ENCODE measurements at regions not wholly inside any gene's neighbourhood (a gene's known extent, or its start where the extent isn't known, plus 50 kb on each side); places are given as distances from the start of the nearest gene placed in this dataset.
A peak's percentile ranks its signal among the peaks of the same experiment; 100 is the strongest.

- intact Hi-C loops (cut with DNase I), result no loop called here
- TF ChIP-seq CTCF (IDR thresholded peaks at IDR 0.05) (no peak), POLR2AphosphoS5 (IDR thresholded peaks at IDR 0.05) (no peak), POLR2A (IDR thresholded peaks at IDR 0.05; ENCODE audit: low read depth) (no peak), EP300 (IDR thresholded peaks at IDR 0.05) (no peak)
These were observed 375.5 kb downstream of the VRK1 start for GRCh38 chr14:97172644-97173043.

GRCh38 chr14:97177016-97177415, 379.8 kb downstream of the VRK1 start:
- Histone ChIP-seq H3K36me3 (no peaks in the 10 kb centered on the region), H3K4me1 (no peaks in the 10 kb centered on the region), H3K4me3 (no peak overlapping the region), H3K9me3 (no peaks in the 10 kb centered on the region), H3K27me3 (peaks cover 0 to 17% (median 0%) of the 10 kb centered on the region in 4 donors), H3K27ac (replicated peaks in 1 of 4) (no peak overlapping the region)
- 77% methylated on average over 6 of the region's 6 CpGs for WGBS
- no peak for TF ChIP-seq EP300 (IDR thresholded peaks at IDR 0.05)
- TF ChIP-seq CTCF (IDR thresholded peaks at IDR 0.05), result no peak
- no peak for TF ChIP-seq POLR2AphosphoS5 (IDR thresholded peaks at IDR 0.05)
- TF ChIP-seq POLR2A (IDR thresholded peaks at IDR 0.05; ENCODE audit: low read depth), result no peak
- peak; percentile 85 for DNase-seq (ENCODE audit: extremely low spot score)
- intact Hi-C loops (cut with DNase I), result no loop called here

More at GRCh38 chr14:97172644-97173043, 375.5 kb downstream of the VRK1 start:
- Histone ChIP-seq H3K27me3 (peaks cover 0 to 15% (median 0%) of the 10 kb centered on the region in 4 donors), H3K9me3 (no peaks in the 10 kb centered on the region), H3K36me3 (no peaks in the 10 kb centered on the region), H3K4me1 (no peaks in the 10 kb centered on the region), H3K4me3 (no peak overlapping the region), H3K27ac (replicated peaks in 1 of 4) (no peak overlapping the region)
- peak; percentile 70 for DNase-seq (ENCODE audit: extremely low spot score)
- 87% methylated on average over 2 of the region's 2 CpGs for WGBS

GRCh38 chr14:97177635-97178034, 380.5 kb downstream of the VRK1 start:
- Histone ChIP-seq H3K4me3 (no peak overlapping the region), H3K9me3 (no peaks in the 10 kb centered on the region), H3K27ac (replicated peaks in 1 of 4) (no peak overlapping the region), H3K27me3 (peaks cover 0 to 17% (median 0%) of the 10 kb centered on the region in 4 donors), H3K36me3 (no peaks in the 10 kb centered on the region), H3K4me1 (no peaks in the 10 kb centered on the region)
- intact Hi-C loops (cut with DNase I), result no loop called here
- 73% methylated on average over 5 of the region's 5 CpGs for WGBS
- DNase-seq (ENCODE audit: extremely low spot score), result peak; percentile 78
- TF ChIP-seq EP300 (IDR thresholded peaks at IDR 0.05) (no peak), POLR2AphosphoS5 (IDR thresholded peaks at IDR 0.05) (no peak), CTCF (IDR thresholded peaks at IDR 0.05) (no peak), POLR2A (IDR thresholded peaks at IDR 0.05; ENCODE audit: low read depth) (no peak)

GRCh38 chr14:97178781-97179180, 381.6 kb downstream of the VRK1 start:
- TF ChIP-seq CTCF (IDR thresholded peaks at IDR 0.05) (no peak), EP300 (IDR thresholded peaks at IDR 0.05) (no peak), POLR2A (IDR thresholded peaks at IDR 0.05; ENCODE audit: low read depth) (no peak), POLR2AphosphoS5 (IDR thresholded peaks at IDR 0.05) (no peak)
- intact Hi-C loops (cut with DNase I), result no loop called here
- Histone ChIP-seq H3K9me3 (no peaks in the 10 kb centered on the region), H3K4me1 (no peaks in the 10 kb centered on the region), H3K27me3 (peaks cover 0 to 14% (median 0%) of the 10 kb centered on the region in 4 donors), H3K36me3 (no peaks in the 10 kb centered on the region), H3K27ac (replicated peaks in 1 of 4) (no peak overlapping the region), H3K4me3 (no peak overlapping the region)
- DNase-seq (ENCODE audit: extremely low spot score), result peak; percentile 68
- 61% methylated on average over 5 of the region's 5 CpGs for WGBS

GRCh38 chr14:97179573-97179972, 382.4 kb downstream of the VRK1 start:
- Histone ChIP-seq H3K4me1 (no peaks in the 10 kb centered on the region), H3K9me3 (no peaks in the 10 kb centered on the region), H3K27me3 (peaks cover 0 to 14% (median 0%) of the 10 kb centered on the region in 4 donors), H3K4me3 (no peak overlapping the region), H3K36me3 (no peaks in the 10 kb centered on the region), H3K27ac (replicated peaks in 1 of 4) (no peak overlapping the region)
- TF ChIP-seq POLR2AphosphoS5 (IDR thresholded peaks at IDR 0.05) (no peak), POLR2A (IDR thresholded peaks at IDR 0.05; ENCODE audit: low read depth) (no peak), EP300 (IDR thresholded peaks at IDR 0.05) (no peak), CTCF (IDR thresholded peaks at IDR 0.05) (no peak)
- 66% methylated on average over 3 of the region's 3 CpGs for WGBS
- DNase-seq (ENCODE audit: extremely low spot score), result peak; percentile 75
- intact Hi-C loops (cut with DNase I), result no loop called here
